ENCODE measurements at regions not wholly inside any gene's neighbourhood (a gene's known extent, or its start where the extent isn't known, plus 50 kb on each side); places are given as distances from the start of the nearest gene placed in this dataset.

DNA sequence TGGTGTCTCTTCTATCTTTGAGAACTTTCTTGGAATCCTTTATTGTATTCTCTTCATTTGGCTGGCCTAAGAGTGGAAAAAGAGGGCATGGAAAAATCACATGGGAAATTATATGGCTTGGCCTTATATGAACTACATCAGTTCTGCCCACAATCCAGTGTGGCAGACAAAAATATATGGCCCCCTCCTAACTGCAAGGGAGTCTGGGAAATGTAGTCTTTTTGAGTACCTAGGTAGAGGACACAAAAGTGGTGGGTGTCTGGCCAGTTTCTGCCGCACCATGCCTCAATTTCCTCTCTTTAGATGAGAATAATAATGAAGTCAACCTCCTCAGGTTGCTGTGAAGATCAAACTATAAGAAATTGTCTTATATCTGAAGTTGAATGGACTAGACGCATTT is 109.3 kb downstream of the SCP2D1 start:
- no peak for TF ChIP-seq CTCF (IDR thresholded peaks at IDR 0.05)

- no peak for TF ChIP-seq CTCF (IDR thresholded peaks at IDR 0.05)
These were observed 113.4 kb downstream of the SCP2D1 start for GRCh38 chr20:18926965-18927364.

DNA sequence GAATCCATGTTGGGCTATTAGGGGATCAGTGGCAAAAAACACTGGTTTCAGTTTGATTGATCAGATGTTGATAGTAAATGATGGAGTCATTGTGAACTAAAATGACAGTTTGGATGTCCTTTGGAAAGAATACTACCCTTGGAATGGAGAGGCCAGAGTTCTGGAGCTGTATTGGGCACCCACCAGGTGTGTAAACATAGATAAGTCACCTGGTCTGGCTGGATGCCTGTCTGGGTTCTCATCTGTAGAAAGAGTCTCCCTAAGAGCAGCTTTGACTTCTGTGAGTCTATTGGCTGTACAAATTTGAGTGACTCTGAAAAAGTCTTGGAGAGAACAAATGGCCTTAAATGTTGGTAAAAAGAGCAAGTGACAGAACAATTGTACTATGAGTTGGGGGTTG is 115.0 kb downstream of the SCP2D1 start:
- no peak for TF ChIP-seq CTCF (IDR thresholded peaks at IDR 0.05)

DNA sequence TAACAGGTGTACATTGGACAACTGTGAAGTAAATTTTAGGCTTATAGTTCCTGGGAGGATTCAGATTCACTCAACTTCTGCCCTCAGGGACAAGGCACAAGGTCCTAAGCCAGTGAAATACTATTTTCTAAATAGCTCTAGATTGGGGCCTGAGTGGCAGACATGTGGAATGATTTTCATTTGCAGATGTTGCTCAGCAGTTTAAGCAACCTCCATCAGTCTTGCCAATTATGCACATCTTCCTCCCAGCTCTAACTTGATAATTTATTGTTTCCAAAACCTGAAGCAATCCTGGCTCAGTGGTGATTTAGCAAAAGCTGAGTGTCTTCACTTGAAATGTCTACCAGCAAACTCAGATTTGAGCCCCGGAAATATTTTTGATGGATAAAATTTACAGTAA is 116.2 kb downstream of the SCP2D1 start:
- no peak for TF ChIP-seq CTCF (IDR thresholded peaks at IDR 0.05)

- no peak for TF ChIP-seq CTCF (IDR thresholded peaks at IDR 0.05)
These were observed 130.0 kb downstream of the SCP2D1 start for GRCh38 chr20:18943542-18943941.

DNA sequence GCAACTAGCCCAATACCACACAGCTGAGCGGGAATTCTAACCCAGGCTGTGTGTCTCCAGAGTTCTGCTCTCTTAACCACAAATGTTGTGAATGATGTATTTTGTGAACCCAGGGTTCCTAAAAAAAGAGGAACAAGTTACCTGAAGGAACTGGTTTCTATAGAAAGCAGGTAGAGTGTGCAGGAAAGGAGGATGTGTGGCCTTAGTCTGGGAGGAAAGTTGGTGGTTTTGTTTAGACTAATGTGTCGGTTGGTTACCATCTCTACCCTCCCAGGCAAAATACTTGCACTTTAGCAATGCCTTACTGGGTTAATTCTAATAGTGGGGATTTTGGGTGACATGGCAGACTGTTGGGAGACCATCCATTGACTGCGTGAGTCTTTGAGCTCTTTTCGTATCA is 143.3 kb downstream of the SCP2D1 start:
- no peak for TF ChIP-seq CTCF (IDR thresholded peaks at IDR 0.05)

DNA sequence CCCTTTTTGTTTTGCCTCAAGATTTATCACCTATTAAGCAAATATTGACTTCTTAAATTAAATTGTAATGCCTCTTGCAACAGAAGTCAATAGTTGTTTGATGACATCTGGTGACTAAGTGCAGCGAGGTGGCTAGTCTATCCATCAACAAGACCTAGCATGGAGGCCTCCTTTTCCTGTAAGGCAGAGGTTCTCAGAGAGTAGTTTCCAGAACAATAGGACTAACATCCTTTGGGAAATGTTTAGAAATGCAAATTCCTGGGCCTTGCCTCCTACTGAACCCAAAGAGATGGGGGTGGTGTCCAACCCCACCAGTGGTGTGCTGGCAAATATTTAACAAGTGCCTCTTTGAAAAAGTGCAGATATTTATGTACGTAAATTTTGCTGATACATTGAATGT is 143.7 kb downstream of the SCP2D1 start:
- no peak for TF ChIP-seq CTCF (IDR thresholded peaks at IDR 0.05)

- TF ChIP-seq CTCF (IDR thresholded peaks at IDR 0.05) = no peak
These were observed 157.5 kb downstream of the SCP2D1 start for GRCh38 chr20:18971121-18971520.

Measured in LNCAP (cell line).